Astrocyte (in vitro differentiated cells and primary cell): ENCODE measurements at regions not wholly inside any gene's neighbourhood (a gene's known extent, or its start where the extent isn't known, plus 50 kb on each side); places are given as distances from the start of the nearest gene placed in this dataset.
A peak's percentile ranks its signal among the peaks of the same experiment; 100 is the strongest.

ENCODE experiments used
- DNase-seq: peaks from one replicate; pipeline ENCODE4 v3.0.0-alpha.2; 2010; ENCODE audit warnings: low read depth
- FAIRE-seq: peaks from 2 replicates; lab custom pipeline; 2011; peaks lifted over from hg19 to GRCh38; lab: Jason Lieb, UNC
- H2AFZ ChIP-seq: 2 replicates; pipeline ENCODE4 v1.6.0; 2012; ENCODE audit warnings: low read depth, low read length, inconsistent platforms
- H3K27ac ChIP-seq: 2 replicates; pipeline ENCODE4 v1.5.1; 2011; ENCODE audit warnings: low read depth, low read length, inconsistent platforms
- H3K27me3 ChIP-seq: 2 replicates; pipeline ENCODE4 v1.6.0; 2011; ENCODE audit warnings: low read length, inconsistent platforms; ENCODE audit not compliant: insufficient read depth
- H3K36me3 ChIP-seq: 2 replicates; pipeline ENCODE4 v1.5.1; 2011; ENCODE audit warnings: low read length, inconsistent platforms; ENCODE audit not compliant: insufficient read depth
- H3K4me1 ChIP-seq: 2 replicates; pipeline ENCODE4 v1.5.1; 2011; ENCODE audit warnings: low read length, inconsistent platforms; ENCODE audit not compliant: insufficient read depth
- H3K4me2 ChIP-seq: 2 replicates; pipeline ENCODE4 v1.6.0; 2012; ENCODE audit warnings: low read length, inconsistent platforms
- H3K4me3 ChIP-seq: 2 replicates; pipeline ENCODE4 v1.5.1; 2011; ENCODE audit warnings: low read depth, mild to moderate bottlenecking, low read length, inconsistent platforms; ENCODE audit not compliant: insufficient read depth
- H3K79me2 ChIP-seq: 2 replicates; pipeline ENCODE4 v1.6.0; 2012; ENCODE audit warnings: mild to moderate bottlenecking, low read length, inconsistent platforms; ENCODE audit not compliant: insufficient read depth
- H3K9ac ChIP-seq: 2 replicates; pipeline ENCODE4 v1.6.0; 2012; ENCODE audit warnings: mild to moderate bottlenecking, low read length, inconsistent platforms
- H3K9me3 ChIP-seq: 2 replicates; pipeline ENCODE4 v1.5.1; 2012; ENCODE audit warnings: low read depth, mild to moderate bottlenecking, low read length, inconsistent platforms; ENCODE audit not compliant: insufficient read depth
- H4K20me1 ChIP-seq: 2 replicates; pipeline ENCODE4 v1.6.0; 2012; ENCODE audit warnings: low read length, inconsistent platforms; ENCODE audit not compliant: insufficient read depth
- H3K27ac Mint-ChIP-seq: one replicate; pipeline ENCODE4 v1.8.0; 2021; ENCODE audit warnings: mild to moderate bottlenecking, mixed read lengths; ENCODE audit not compliant: unreplicated experiment
- H3K27me3 Mint-ChIP-seq: one replicate; pipeline ENCODE4 v1.8.0; 2021; ENCODE audit warnings: low read depth, mixed read lengths; ENCODE audit not compliant: unreplicated experiment
- H3K36me3 Mint-ChIP-seq: one replicate; pipeline ENCODE4 v1.8.0; 2021; ENCODE audit warnings: low read depth, mixed read lengths; ENCODE audit not compliant: unreplicated experiment
- H3K4me1 Mint-ChIP-seq: one replicate; pipeline ENCODE4 v1.8.0; 2021; ENCODE audit warnings: low read depth, mixed read lengths; ENCODE audit not compliant: unreplicated experiment
- H3K4me3 Mint-ChIP-seq: one replicate; pipeline ENCODE4 v1.8.0; 2021; ENCODE audit warnings: mild to moderate bottlenecking, moderate library complexity, mixed read lengths; ENCODE audit not compliant: unreplicated experiment
- H3K9me3 Mint-ChIP-seq: one replicate; pipeline ENCODE4 v1.8.0; 2021; ENCODE audit warnings: mild to moderate bottlenecking, mixed read lengths; ENCODE audit not compliant: unreplicated experiment
- EZH2 ChIP-seq: IDR thresholded peaks from 2 replicates; pipeline ENCODE4 v1.6.1; 2012; ENCODE audit warnings: mild to moderate bottlenecking, low read length, inconsistent platforms; ENCODE audit not compliant: insufficient read depth
- TF ChIP-seq, protein P1 (sequence below): IDR thresholded peaks from 2 replicates; pipeline ENCODE4 v1.5.1; 2011; ENCODE audit warnings: low read depth, mild to moderate bottlenecking, inconsistent platforms, low read length, moderate library complexity; ENCODE audit not compliant: insufficient read depth

DNA sequence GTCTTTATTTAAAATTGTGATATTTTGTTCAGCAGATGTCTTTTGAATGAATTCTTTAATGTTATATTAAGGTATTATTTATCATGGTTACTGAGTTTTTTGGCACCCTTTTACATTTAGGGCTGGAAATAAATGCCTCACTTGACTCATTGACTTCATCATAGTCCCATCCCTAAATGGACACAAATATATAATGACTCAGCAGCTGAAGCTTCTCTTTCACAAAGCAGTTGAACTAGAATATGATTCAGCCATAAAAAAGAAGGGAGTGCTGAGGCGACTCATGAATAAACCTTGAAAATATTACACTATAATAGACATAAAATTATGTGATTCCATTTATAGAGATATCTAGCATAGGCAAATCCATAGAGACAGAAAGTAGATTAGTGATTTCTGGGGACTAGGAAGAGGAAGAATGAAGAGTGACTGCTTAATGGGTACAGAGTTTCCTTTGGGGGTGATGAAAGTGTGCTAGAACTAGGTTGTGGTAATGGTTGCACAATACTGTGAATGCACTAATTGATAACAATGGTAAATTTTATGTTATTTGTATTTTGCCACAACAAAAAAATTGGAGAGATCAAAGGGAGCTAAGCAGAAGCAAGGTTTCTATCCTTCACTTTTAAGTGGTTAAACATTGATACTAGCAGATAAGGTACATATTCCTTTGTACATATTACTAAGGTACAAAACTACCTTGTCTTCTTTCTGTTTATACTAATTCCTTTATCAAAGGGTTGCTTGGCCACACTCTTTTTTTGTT lies 449.6 kb downstream of the NTRK2 start:
- FAIRE-seq (no peak), DNase-seq (peak; percentile 25)
- Mint-ChIP-seq H3K27me3 (no peaks in the 10 kb centered on the region), H3K27ac (no peak overlapping the region), H3K4me3 (no peak overlapping the region), H3K9me3 (peaks cover 2% of the 10 kb centered on the region), H3K36me3 (no peaks in the 10 kb centered on the region), H3K4me1 (peaks cover 7% of the 10 kb centered on the region)
- no peaks in the 10 kb centered on the region for H3K79me2 ChIP-seq
- H3K27ac ChIP-seq = no peak overlapping the region
- peaks cover 6% of the 10 kb centered on the region for H3K4me1 ChIP-seq
- H3K4me3 ChIP-seq = no peak overlapping the region
- H3K27me3 ChIP-seq = no peaks in the 10 kb centered on the region
- H3K9me3 ChIP-seq = no peaks in the 10 kb centered on the region
- no peak overlapping the region for H3K9ac ChIP-seq
- TF ChIP-seq, protein P1, sequence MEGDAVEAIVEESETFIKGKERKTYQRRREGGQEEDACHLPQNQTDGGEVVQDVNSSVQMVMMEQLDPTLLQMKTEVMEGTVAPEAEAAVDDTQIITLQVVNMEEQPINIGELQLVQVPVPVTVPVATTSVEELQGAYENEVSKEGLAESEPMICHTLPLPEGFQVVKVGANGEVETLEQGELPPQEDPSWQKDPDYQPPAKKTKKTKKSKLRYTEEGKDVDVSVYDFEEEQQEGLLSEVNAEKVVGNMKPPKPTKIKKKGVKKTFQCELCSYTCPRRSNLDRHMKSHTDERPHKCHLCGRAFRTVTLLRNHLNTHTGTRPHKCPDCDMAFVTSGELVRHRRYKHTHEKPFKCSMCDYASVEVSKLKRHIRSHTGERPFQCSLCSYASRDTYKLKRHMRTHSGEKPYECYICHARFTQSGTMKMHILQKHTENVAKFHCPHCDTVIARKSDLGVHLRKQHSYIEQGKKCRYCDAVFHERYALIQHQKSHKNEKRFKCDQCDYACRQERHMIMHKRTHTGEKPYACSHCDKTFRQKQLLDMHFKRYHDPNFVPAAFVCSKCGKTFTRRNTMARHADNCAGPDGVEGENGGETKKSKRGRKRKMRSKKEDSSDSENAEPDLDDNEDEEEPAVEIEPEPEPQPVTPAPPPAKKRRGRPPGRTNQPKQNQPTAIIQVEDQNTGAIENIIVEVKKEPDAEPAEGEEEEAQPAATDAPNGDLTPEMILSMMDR = no peak
- no peak for TF ChIP-seq EZH2
- no peak overlapping the region for H2AFZ ChIP-seq
- H4K20me1 ChIP-seq = no peaks in the 10 kb centered on the region
- no peaks in the 10 kb centered on the region for H3K36me3 ChIP-seq
- H3K4me2 ChIP-seq = no peak overlapping the region

DNA sequence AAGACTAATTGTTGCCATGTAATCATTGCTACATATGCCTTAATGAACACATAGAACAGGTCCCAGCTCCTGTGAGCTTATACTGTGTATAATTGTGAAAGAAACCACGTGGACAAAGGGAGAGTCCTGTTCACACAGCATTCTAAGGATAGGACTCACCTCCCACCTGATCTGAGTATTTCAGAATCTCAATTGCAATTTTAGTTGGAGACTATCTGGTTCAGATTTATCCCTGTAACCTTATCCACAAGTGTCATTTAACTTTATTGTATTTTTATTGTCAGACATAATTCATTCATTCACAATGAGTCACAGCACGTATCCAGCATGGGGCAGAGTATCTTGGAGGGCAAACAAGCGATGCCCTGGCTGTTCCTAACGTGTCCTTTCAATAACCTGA lies 448.3 kb downstream of the NTRK2 start:
- Histone ChIP-seq H2AFZ (no peak overlapping the region), H3K36me3 (no peaks in the 10 kb centered on the region), H4K20me1 (no peaks in the 10 kb centered on the region), H3K9me3 (no peaks in the 10 kb centered on the region), H3K27me3 (no peaks in the 10 kb centered on the region), H3K27ac (no peak overlapping the region), H3K4me1 (peaks cover 6% of the 10 kb centered on the region), H3K79me2 (no peaks in the 10 kb centered on the region), H3K4me2 (no peak overlapping the region), H3K9ac (no peak overlapping the region), H3K4me3 (no peak overlapping the region)
- FAIRE-seq (peak; percentile 45), DNase-seq (no peak)
- H3K4me1 Mint-ChIP-seq = peaks cover 7% of the 10 kb centered on the region
- H3K36me3 Mint-ChIP-seq = no peaks in the 10 kb centered on the region
- no peak overlapping the region for H3K27ac Mint-ChIP-seq
- peaks cover 2% of the 10 kb centered on the region for H3K9me3 Mint-ChIP-seq
- H3K27me3 Mint-ChIP-seq = no peaks in the 10 kb centered on the region
- no peak for TF ChIP-seq EZH2
- TF ChIP-seq, protein P1 = no peak
- H3K4me3 Mint-ChIP-seq = no peak overlapping the region

DNA sequence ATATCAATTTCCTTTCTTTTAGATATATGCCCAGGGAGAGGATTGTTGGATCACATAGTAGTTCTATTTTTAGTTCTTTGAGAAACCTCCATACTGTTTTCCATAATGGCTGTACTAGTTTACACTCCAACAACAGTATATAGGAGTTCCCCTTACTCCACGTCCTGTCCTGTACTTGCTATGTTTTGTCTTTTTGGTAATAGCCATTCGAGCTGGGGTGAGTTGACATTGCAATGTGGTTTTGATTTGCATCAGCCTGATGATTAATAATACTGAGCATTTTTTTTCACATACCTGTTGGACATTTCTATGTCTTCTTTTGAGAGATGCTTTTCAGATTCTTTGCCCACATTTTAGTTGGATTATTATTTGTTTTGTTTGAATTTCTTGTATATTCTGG lies 445.9 kb downstream of the NTRK2 start:
- TF ChIP-seq EZH2 = no peak
- TF ChIP-seq, protein P1 = no peak
- Mint-ChIP-seq H3K27me3 (no peaks in the 10 kb centered on the region), H3K36me3 (no peaks in the 10 kb centered on the region), H3K27ac (no peak overlapping the region), H3K4me1 (peaks cover 7% of the 10 kb centered on the region), H3K9me3 (peaks cover 2% of the 10 kb centered on the region), H3K4me3 (no peak overlapping the region)
- H3K9ac ChIP-seq = no peak overlapping the region
- H3K79me2 ChIP-seq = no peaks in the 10 kb centered on the region
- no peak overlapping the region for H3K4me3 ChIP-seq
- H3K9me3 ChIP-seq = no peaks in the 10 kb centered on the region
- H3K27ac ChIP-seq = no peak overlapping the region
- no peaks in the 10 kb centered on the region for H4K20me1 ChIP-seq
- no peaks in the 10 kb centered on the region for H3K36me3 ChIP-seq
- no peaks in the 10 kb centered on the region for H3K27me3 ChIP-seq
- H3K4me1 ChIP-seq = peaks cover 6% of the 10 kb centered on the region
- FAIRE-seq (no peak), DNase-seq (no peak)
- H3K4me2 ChIP-seq = no peak overlapping the region
- no peak overlapping the region for H2AFZ ChIP-seq
